Mesenchymal stem cell (in vitro differentiated cells and primary cell): ENCODE measurements at regions not wholly inside any gene's neighbourhood (a gene's known extent, or its start where the extent isn't known, plus 50 kb on each side); places are given as distances from the start of the nearest gene placed in this dataset.

Experiments
- DNase-seq: peaks from one replicate; pipeline ENCODE4 v3.0.0-alpha.2; 2013
- H2AFZ ChIP-seq: one replicate; pipeline ENCODE4 v1.6.1; 2013; ENCODE audit warnings: low read depth, mild to moderate bottlenecking, control low read depth, inconsistent platforms, low read length, moderate library complexity
- H2AK5ac ChIP-seq: 2 replicates; pipeline ENCODE4 v1.6.1; 2013; ENCODE audit warnings: low read length, moderate library complexity, mild to moderate bottlenecking, inconsistent platforms; ENCODE audit not compliant: severe bottlenecking
- H2BK120ac ChIP-seq: one replicate; pipeline ENCODE4 v1.6.1; 2013; ENCODE audit warnings: low read depth, mild to moderate bottlenecking, inconsistent platforms, low read length, moderate library complexity
- H2BK12ac ChIP-seq, 2 experiments: one replicate each; pipeline ENCODE4 v1.6.1; 2013; ENCODE audit warnings: inconsistent platforms in 2 of 2, low read length in 2 of 2, mild to moderate bottlenecking in 2 of 2, moderate library complexity in 2 of 2, control low read depth in 1 of 2
- H2BK15ac ChIP-seq: one replicate; pipeline ENCODE4 v1.6.1; 2013; ENCODE audit warnings: mild to moderate bottlenecking, low read depth, inconsistent platforms; ENCODE audit not compliant: poor library complexity, severe bottlenecking
- H2BK5ac ChIP-seq: 2 replicates; pipeline ENCODE4 v1.6.1; 2013; ENCODE audit warnings: low read depth, mild to moderate bottlenecking, low read length, control low read depth, inconsistent platforms; ENCODE audit not compliant: poor library complexity, severe bottlenecking
- H3K14ac ChIP-seq, 2 experiments: one replicate each; pipeline ENCODE4 v1.6.1; 2013; ENCODE audit warnings: inconsistent platforms in 2 of 2, low read length in 2 of 2, control low read depth in 1 of 2, mild to moderate bottlenecking in 1 of 2, moderate library complexity in 1 of 2
- H3K18ac ChIP-seq, 2 experiments: one replicate each; pipeline ENCODE4 v1.6.1; 2013; ENCODE audit warnings: inconsistent platforms in 2 of 2, low read length in 2 of 2, control low read depth in 1 of 2, low read depth in 1 of 2, mild to moderate bottlenecking in 1 of 2
- H3K23ac ChIP-seq, 2 experiments: one replicate each; pipeline ENCODE4 v1.6.1; 2013; ENCODE audit warnings: inconsistent platforms in 2 of 2, low read length in 2 of 2, mild to moderate bottlenecking in 2 of 2, moderate library complexity in 2 of 2, control low read depth in 1 of 2
- H3K27ac ChIP-seq: 2 replicates; pipeline ENCODE4 v1.5.1; 2013; ENCODE audit warnings: mild to moderate bottlenecking, moderate library complexity, low read length, control low read depth, inconsistent platforms; ENCODE audit not compliant: poor library complexity, severe bottlenecking
- H3K27me3 ChIP-seq, 2 experiments: 2 replicates each; pipeline versions ENCODE4 v1.6.1 to v1.7.0; 2013; ENCODE audit warnings: low read length in 2 of 2, mild to moderate bottlenecking in 2 of 2, moderate library complexity in 2 of 2, control low read depth in 1 of 2, inconsistent platforms in 1 of 2; ENCODE audit not compliant: control insufficient read depth in 1 of 2, insufficient read depth in 1 of 2
- H3K36me3 ChIP-seq, 2 experiments: 2 replicates each; pipeline versions ENCODE4 v1.6.1 to v1.7.0; 2013; ENCODE audit warnings: low read length in 2 of 2, control low read depth in 1 of 2, inconsistent platforms in 1 of 2, low read depth in 1 of 2, mild to moderate bottlenecking in 1 of 2; ENCODE audit not compliant: insufficient read depth in 2 of 2, control insufficient read depth in 1 of 2
- H3K4ac ChIP-seq, 2 experiments: one replicate each; pipeline ENCODE4 v1.6.1; 2013; ENCODE audit warnings: inconsistent platforms in 2 of 2, low read length in 2 of 2, mild to moderate bottlenecking in 2 of 2, moderate library complexity in 2 of 2, control low read depth in 1 of 2, low read depth in 1 of 2
- H3K4me1 ChIP-seq: 2 replicates; pipeline ENCODE4 v1.6.1; 2013; ENCODE audit warnings: low read depth, low read length, control low read depth; ENCODE audit not compliant: control insufficient read depth, insufficient read depth
- H3K4me2 ChIP-seq: 2 replicates; pipeline ENCODE4 v1.6.1; 2013; ENCODE audit warnings: low read length, mild to moderate bottlenecking, inconsistent platforms; ENCODE audit not compliant: poor library complexity, severe bottlenecking
- H3K4me3 ChIP-seq, 2 experiments: 2 replicates each; pipeline versions ENCODE4 v1.5.1 to v1.7.0; 2013; ENCODE audit warnings: low read length in 2 of 2, mild to moderate bottlenecking in 2 of 2, control low read depth in 1 of 2, low read depth in 1 of 2; ENCODE audit not compliant: insufficient read depth in 1 of 2
- H3K79me1 ChIP-seq: replicated peaks from 2 replicates; pipeline ENCODE4 v1.6.1; 2013; ENCODE audit warnings: mild to moderate bottlenecking, control low read depth, low read length, inconsistent platforms; ENCODE audit not compliant: poor library complexity, severe bottlenecking
- H3K9ac ChIP-seq: 2 replicates; pipeline ENCODE4 v1.7.0; 2013; ENCODE audit warnings: mild to moderate bottlenecking, low read length, moderate library complexity
- H3K9me3 ChIP-seq: 2 replicates; pipeline ENCODE4 v1.7.0; 2013; ENCODE audit warnings: mild to moderate bottlenecking, low read length; ENCODE audit not compliant: control insufficient read depth
- H4K8ac ChIP-seq: one replicate; pipeline ENCODE4 v1.6.1; 2013; ENCODE audit warnings: inconsistent platforms, mild to moderate bottlenecking, low read length, moderate library complexity
- H4K91ac ChIP-seq: one replicate; pipeline ENCODE4 v1.6.1; 2013; ENCODE audit warnings: mild to moderate bottlenecking, low read length, inconsistent platforms
- WGBS: methylation state at CpG from one replicate; pipeline ENCODE4 v1.1.7; 2013; ENCODE audit warnings: mixed read lengths; 5-methylcytosine and 5-hydroxymethylcytosine counted together

GRCh38 chr4:126046081-126046614 is 731.4 kb downstream of the FAT4 start:
- H4K8ac ChIP-seq, result no peak overlapping the region
- DNase-seq, result peak; percentile 11
- H3K4me2 ChIP-seq, result no peak overlapping the region
- H3K9ac ChIP-seq, result no peak overlapping the region
- no peak overlapping the region for H3K14ac ChIP-seq
- no peaks in the 10 kb centered on the region for H3K36me3 ChIP-seq
- H3K18ac ChIP-seq, result no peak overlapping the region
- H3K4ac ChIP-seq, result no peak overlapping the region
- H2AK5ac ChIP-seq, result no peak overlapping the region
- no peak overlapping the region for H3K27ac ChIP-seq
- H3K27me3 ChIP-seq, result no peaks in the 10 kb centered on the region
- H2BK15ac ChIP-seq, result no peak overlapping the region
- H2BK5ac ChIP-seq, result no peak overlapping the region
- H3K9me3 ChIP-seq, result peaks cover 4% of the 10 kb centered on the region
- no peak overlapping the region for H4K91ac ChIP-seq
- H3K23ac ChIP-seq, result no peak overlapping the region
- no peak overlapping the region for H3K4me3 ChIP-seq
- no peak overlapping the region for H2BK12ac ChIP-seq
- H2AFZ ChIP-seq, result no peak overlapping the region
- 62% methylated on average over 1 of the region's 2 CpGs for WGBS
- H2BK120ac ChIP-seq, result no peak overlapping the region
- no peaks in the 10 kb centered on the region for H3K4me1 ChIP-seq
- no peaks in the 10 kb centered on the region for H3K79me1 ChIP-seq

- no peak overlapping the region for H3K23ac ChIP-seq
- no peak overlapping the region for H4K8ac ChIP-seq
- no peak overlapping the region for H2AFZ ChIP-seq
- no peak overlapping the region for H2AK5ac ChIP-seq
- H2BK120ac ChIP-seq, result no peak overlapping the region
- H3K27ac ChIP-seq, result no peak overlapping the region
- 91% methylated on average over 1 of the region's 1 CpG for WGBS
- no peaks in the 10 kb centered on the region for H3K4me1 ChIP-seq
- no peak overlapping the region for H2BK15ac ChIP-seq
- H3K4ac ChIP-seq, result no peak overlapping the region
- H3K18ac ChIP-seq, result no peak overlapping the region
- peaks cover 4% of the 10 kb centered on the region for H3K9me3 ChIP-seq
- H3K4me2 ChIP-seq, result no peak overlapping the region
- no peaks in the 10 kb centered on the region for H3K36me3 ChIP-seq
- no peak overlapping the region for H4K91ac ChIP-seq
- H3K79me1 ChIP-seq, result no peaks in the 10 kb centered on the region
- no peaks in the 10 kb centered on the region for H3K27me3 ChIP-seq
- H3K9ac ChIP-seq, result no peak overlapping the region
- no peak overlapping the region for H2BK5ac ChIP-seq
- no peak overlapping the region for H2BK12ac ChIP-seq
- H3K14ac ChIP-seq, result no peak overlapping the region
- H3K4me3 ChIP-seq, result no peak overlapping the region
- no peak for DNase-seq
Measured at GRCh38 chr4:126047114-126047513, 732.4 kb downstream of the FAT4 start.

- H3K9ac ChIP-seq, result no peak overlapping the region
- H2BK15ac ChIP-seq, result no peak overlapping the region
- H2AK5ac ChIP-seq, result no peak overlapping the region
- no peak overlapping the region for H3K18ac ChIP-seq
- H3K4me2 ChIP-seq, result no peak overlapping the region
- no peak overlapping the region for H4K91ac ChIP-seq
- H3K4ac ChIP-seq, result no peak overlapping the region
- no peak overlapping the region for H3K4me3 ChIP-seq
- H2BK120ac ChIP-seq, result no peak overlapping the region
- peaks cover 4% of the 10 kb centered on the region for H3K9me3 ChIP-seq
- no peak overlapping the region for H2BK5ac ChIP-seq
- H3K23ac ChIP-seq, result no peak overlapping the region
- H3K14ac ChIP-seq, result no peak overlapping the region
- H3K4me1 ChIP-seq, result no peaks in the 10 kb centered on the region
- H3K27ac ChIP-seq, result no peak overlapping the region
- no peaks in the 10 kb centered on the region for H3K36me3 ChIP-seq
- H2BK12ac ChIP-seq, result no peak overlapping the region
- DNase-seq, result peak; percentile 69
- H4K8ac ChIP-seq, result no peak overlapping the region
- no peak overlapping the region for H2AFZ ChIP-seq
- H3K27me3 ChIP-seq, result no peaks in the 10 kb centered on the region
- no CpG with 5 or more reads among the region's 1 CpG for WGBS
- H3K79me1 ChIP-seq, result no peaks in the 10 kb centered on the region
Measured at GRCh38 chr4:126051689-126052424, 737.1 kb downstream of the FAT4 start.

GRCh38 chr4:126056116-126056650 is 741.4 kb downstream of the FAT4 start:
- Histone ChIP-seq H3K9ac (no peak overlapping the region), H2BK15ac (no peak overlapping the region), H4K91ac (no peak overlapping the region), H2BK5ac (no peak overlapping the region), H3K23ac (no peak overlapping the region), H3K4me3 (no peak overlapping the region), H2AFZ (no peak overlapping the region), H3K79me1 (no peaks in the 10 kb centered on the region), H3K27ac (no peak overlapping the region), H4K8ac (no peak overlapping the region), H3K4me2 (no peak overlapping the region), H3K4me1 (no peaks in the 10 kb centered on the region), H3K36me3 (no peaks in the 10 kb centered on the region), H2BK120ac (no peak overlapping the region), H3K9me3 (no peaks in the 10 kb centered on the region), H3K14ac (no peak overlapping the region), H3K4ac (no peak overlapping the region), H3K18ac (no peak overlapping the region), H2BK12ac (no peak overlapping the region), H2AK5ac (no peak overlapping the region), H3K27me3 (no peaks in the 10 kb centered on the region)
- DNase-seq, result no peak
- no CpG with 5 or more reads among the region's 2 CpGs for WGBS
